Muscle of leg (tissue), 3 donors: ENCODE measurements at regions not wholly inside any gene's neighbourhood (a gene's known extent, or its start where the extent isn't known, plus 50 kb on each side); places are given as distances from the start of the nearest gene placed in this dataset.

ENCODE experiments used
- DNase-seq: peaks from one replicate; pipeline ENCODE4 v3.0.0; 2013
- H3K27ac ChIP-seq: one replicate; pipeline ENCODE4 v1.5.1; 2013; ENCODE audit warnings: mild to moderate bottlenecking, low read length, control low read depth
- H3K27me3 ChIP-seq: one replicate; pipeline ENCODE4 v1.6.1; 2013; ENCODE audit warnings: low read length; ENCODE audit not compliant: control insufficient read depth, insufficient read depth
- H3K36me3 ChIP-seq: one replicate; pipeline ENCODE4 v1.6.1; 2013; ENCODE audit warnings: low read length; ENCODE audit not compliant: control insufficient read depth, insufficient read depth
- H3K4me1 ChIP-seq: one replicate; pipeline ENCODE4 v1.6.1; 2013; ENCODE audit warnings: low read length; ENCODE audit not compliant: control insufficient read depth, insufficient read depth
- H3K4me3 ChIP-seq: one replicate; pipeline ENCODE4 v1.5.1; 2013; ENCODE audit warnings: low read length, control low read depth
- H3K9me3 ChIP-seq: replicated peaks from 2 replicates; pipeline ENCODE4 v1.6.1; 2013; ENCODE audit warnings: low read depth, low read length; ENCODE audit not compliant: control insufficient read depth
- WGBS: methylation state at CpG from one replicate; pipeline ENCODE4 v1.1.5; 2013; ENCODE audit warnings: missing lambda C conversion rate; ENCODE audit not compliant: insufficient coverage; 5-methylcytosine and 5-hydroxymethylcytosine counted together

GRCh38 chr5:152306386-152306785 is 98.7 kb downstream of the NMUR2 start:
- H3K9me3 ChIP-seq, result no peaks in the 10 kb centered on the region
- no peaks in the 10 kb centered on the region for H3K36me3 ChIP-seq
- no CpG with 5 or more reads among the region's 2 CpGs for WGBS
- no peak overlapping the region for H3K4me3 ChIP-seq
- no peaks in the 10 kb centered on the region for H3K27me3 ChIP-seq
- no peak for DNase-seq
- H3K27ac ChIP-seq, result no peak overlapping the region
- no peaks in the 10 kb centered on the region for H3K4me1 ChIP-seq

- H3K9me3 ChIP-seq, result no peaks in the 10 kb centered on the region
- DNase-seq, result no peak
- no peaks in the 10 kb centered on the region for H3K27me3 ChIP-seq
- no peak overlapping the region for H3K27ac ChIP-seq
- WGBS, result no CpG with 5 or more reads among the region's 3 CpGs
- H3K36me3 ChIP-seq, result no peaks in the 10 kb centered on the region
- H3K4me1 ChIP-seq, result no peaks in the 10 kb centered on the region
- H3K4me3 ChIP-seq, result no peak overlapping the region
Measured at GRCh38 chr5:152305525-152305924, 99.6 kb downstream of the NMUR2 start.

GRCh38 chr5:152303841-152304240 is 101.2 kb downstream of the NMUR2 start:
- no peak overlapping the region for H3K27ac ChIP-seq
- H3K27me3 ChIP-seq, result no peaks in the 10 kb centered on the region
- H3K4me1 ChIP-seq, result no peaks in the 10 kb centered on the region
- DNase-seq, result no peak
- H3K9me3 ChIP-seq, result no peaks in the 10 kb centered on the region
- H3K36me3 ChIP-seq, result no peaks in the 10 kb centered on the region
- H3K4me3 ChIP-seq, result no peak overlapping the region

GRCh38 chr5:152297866-152298265 is 107.2 kb downstream of the NMUR2 start:
- no peaks in the 10 kb centered on the region for H3K9me3 ChIP-seq
- H3K27ac ChIP-seq, result no peak overlapping the region
- H3K4me3 ChIP-seq, result no peak overlapping the region
- H3K4me1 ChIP-seq, result no peaks in the 10 kb centered on the region
- H3K36me3 ChIP-seq, result no peaks in the 10 kb centered on the region
- H3K27me3 ChIP-seq, result no peaks in the 10 kb centered on the region
- no peak for DNase-seq

- Histone ChIP-seq H3K4me3 (no peak overlapping the region), H3K9me3 (no peaks in the 10 kb centered on the region), H3K27ac (no peak overlapping the region), H3K4me1 (peaks cover 4% of the 10 kb centered on the region), H3K36me3 (no peaks in the 10 kb centered on the region), H3K27me3 (no peaks in the 10 kb centered on the region)
- no peak for DNase-seq
- WGBS, result no CpG with 5 or more reads among the region's 2 CpGs
Measured at GRCh38 chr5:152293189-152293588, 111.9 kb downstream of the NMUR2 start.

GRCh38 chr5:152290181-152290580 is 114.9 kb downstream of the NMUR2 start:
- 60% methylated on average over 1 of the region's 5 CpGs for WGBS
- H3K4me1 ChIP-seq, result peaks cover 4% of the 10 kb centered on the region
- H3K4me3 ChIP-seq, result no peak overlapping the region
- H3K27me3 ChIP-seq, result no peaks in the 10 kb centered on the region
- DNase-seq, result no peak
- H3K36me3 ChIP-seq, result no peaks in the 10 kb centered on the region
- no peaks in the 10 kb centered on the region for H3K9me3 ChIP-seq
- H3K27ac ChIP-seq, result no peak overlapping the region

- peak; percentile 37 for DNase-seq
- Histone ChIP-seq H3K36me3 (no peaks in the 10 kb centered on the region), H3K27ac (no peak overlapping the region), H3K9me3 (no peaks in the 10 kb centered on the region), H3K4me1 (peaks cover 4% of the 10 kb centered on the region), H3K4me3 (no peak overlapping the region), H3K27me3 (no peaks in the 10 kb centered on the region)
- WGBS, result 57% methylated on average over 1 of the region's 3 CpGs
Measured at GRCh38 chr5:152288917-152289595, 116.0 kb downstream of the NMUR2 start.

- H3K36me3 ChIP-seq, result no peaks in the 10 kb centered on the region
- H3K4me1 ChIP-seq, result peaks cover 4% of the 10 kb centered on the region
- no peaks in the 10 kb centered on the region for H3K9me3 ChIP-seq
- WGBS, result 65% methylated on average over 5 of the region's 6 CpGs
- H3K4me3 ChIP-seq, result no peak overlapping the region
- H3K27me3 ChIP-seq, result no peaks in the 10 kb centered on the region
- no peak overlapping the region for H3K27ac ChIP-seq
- DNase-seq, result peak; percentile 21
Measured at GRCh38 chr5:152288499-152288898, 116.6 kb downstream of the NMUR2 start.

- 70% methylated on average over 3 of the region's 3 CpGs for WGBS
Measured at GRCh38 chr5:152285764-152286163, 119.3 kb downstream of the NMUR2 start.

GRCh38 chr5:152282331-152282730 is 122.7 kb downstream of the NMUR2 start:
- Histone ChIP-seq H3K9me3 (no peaks in the 10 kb centered on the region), H3K27ac (no peak overlapping the region), H3K4me1 (no peaks in the 10 kb centered on the region), H3K4me3 (no peak overlapping the region), H3K27me3 (no peaks in the 10 kb centered on the region), H3K36me3 (no peaks in the 10 kb centered on the region)
- whole genome bisulfite sequencing, result no CpG with 5 or more reads among the region's 1 CpG
- DNase-seq, result peak; percentile 71

More at GRCh38 chr5:152285764-152286163, 119.3 kb downstream of the NMUR2 start:
- no peaks in the 10 kb centered on the region for H3K27me3 ChIP-seq
- H3K4me1 ChIP-seq, result peaks cover 4% of the 10 kb centered on the region
- H3K27ac ChIP-seq, result no peak overlapping the region
- no peak for DNase-seq
- H3K36me3 ChIP-seq, result no peaks in the 10 kb centered on the region
- H3K9me3 ChIP-seq, result no peaks in the 10 kb centered on the region
- H3K4me3 ChIP-seq, result no peak overlapping the region

- no peaks in the 10 kb centered on the region for H3K4me1 ChIP-seq
- no peaks in the 10 kb centered on the region for H3K36me3 ChIP-seq
- no peaks in the 10 kb centered on the region for H3K27me3 ChIP-seq
- DNase-seq, result no peak
- H3K9me3 ChIP-seq, result no peaks in the 10 kb centered on the region
- H3K4me3 ChIP-seq, result no peak overlapping the region
- no CpG with 5 or more reads among the region's 2 CpGs for WGBS
- no peak overlapping the region for H3K27ac ChIP-seq
Measured at GRCh38 chr5:152277936-152278335, 127.1 kb downstream of the NMUR2 start.
